Suppressor macrophage (primary cell): ENCODE measurements at regions not wholly inside any gene's neighbourhood (a gene's known extent, or its start where the extent isn't known, plus 50 kb on each side); places are given as distances from the start of the nearest gene placed in this dataset.

Experiments
- DNase-seq, 4 experiments: peaks; one replicate each; pipeline ENCODE4 v3.0.0-alpha.2; 2020 to 2022

DNA sequence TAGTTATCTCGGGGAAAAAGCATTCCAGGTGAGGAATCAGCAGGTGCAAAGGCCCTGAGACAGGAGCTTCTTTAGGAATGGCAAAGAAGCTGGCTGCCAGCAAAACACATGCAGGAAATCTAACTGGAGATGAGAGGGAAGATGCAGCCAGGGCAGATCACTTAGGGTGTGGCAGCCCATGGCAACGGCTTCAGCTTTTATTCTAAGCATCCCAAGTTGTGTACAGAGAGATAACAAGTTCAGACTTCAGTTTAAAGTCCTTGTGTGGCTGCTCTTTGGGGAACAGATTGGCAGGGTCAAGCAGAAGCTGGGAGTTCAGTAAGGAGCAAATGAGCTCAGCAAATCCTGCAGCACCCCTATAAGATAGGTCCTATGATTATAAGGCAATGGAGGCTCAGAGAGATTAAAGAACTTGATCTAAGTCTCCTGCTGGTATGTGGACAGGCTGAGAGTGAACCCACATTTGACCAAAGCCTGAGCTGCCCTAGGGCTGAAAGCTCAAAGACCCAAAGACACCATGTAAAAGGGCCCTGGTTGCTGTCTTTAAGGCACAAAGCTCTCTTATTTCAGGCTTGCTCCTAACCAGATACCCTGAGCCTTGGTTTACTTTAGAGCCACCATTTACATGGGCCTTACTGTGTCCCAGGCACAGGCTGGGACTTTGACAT, 466.8 kb downstream of the SOX6 start:
- no peak for DNase-seq

DNA sequence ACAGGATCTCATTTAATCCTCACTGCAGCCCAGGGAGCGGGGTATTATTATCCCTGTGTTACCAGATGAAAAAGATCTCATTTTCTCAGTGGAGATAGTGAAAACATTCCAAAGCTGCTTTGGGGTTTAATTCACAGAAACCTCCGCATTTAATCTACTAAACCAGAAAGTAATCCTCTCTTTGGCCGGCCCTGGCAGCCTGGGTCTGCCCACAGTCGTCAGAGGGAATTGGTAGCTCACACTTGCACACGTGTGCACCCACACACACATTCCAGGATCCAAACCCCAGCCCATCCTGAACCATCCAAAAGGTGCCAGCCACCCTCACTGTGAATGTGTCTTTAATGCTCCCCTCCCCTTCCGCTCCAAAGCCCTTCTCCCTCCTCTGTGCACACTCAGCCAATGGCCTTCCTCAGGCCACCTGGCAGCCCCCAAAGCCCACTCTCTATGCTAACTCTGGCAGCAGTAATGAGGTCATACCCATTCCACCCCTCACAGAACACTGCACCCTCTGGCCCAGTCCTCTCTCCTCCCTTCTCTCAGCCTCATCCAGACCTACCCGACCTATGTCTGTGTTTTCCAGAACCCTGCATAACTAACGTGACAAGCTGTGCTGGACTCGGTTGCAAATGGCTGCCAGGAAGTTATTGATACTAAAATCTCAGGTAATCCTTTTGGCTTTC, 466.2 kb downstream of the SOX6 start:
- no peak for DNase-seq

DNA sequence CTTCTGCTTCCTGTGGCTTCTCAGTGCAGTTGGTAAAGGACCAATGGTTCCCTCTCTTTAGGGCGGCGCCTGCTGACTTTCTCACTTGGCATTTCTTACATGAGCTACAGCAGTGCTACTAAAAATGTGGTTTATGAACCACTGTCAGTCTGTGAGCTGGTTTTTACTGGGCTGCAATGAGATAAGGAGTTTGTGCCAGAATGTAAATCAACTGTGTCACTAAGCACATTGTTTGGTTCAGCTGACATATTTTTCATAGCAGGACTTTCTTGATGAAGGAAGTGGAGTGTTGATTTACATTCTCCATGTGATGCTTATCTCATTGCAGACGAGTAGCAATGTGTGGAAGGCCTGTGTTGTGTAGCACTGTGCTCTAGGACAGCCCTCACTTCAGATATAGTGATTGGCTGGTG, 463.3 kb downstream of the SOX6 start:
- DNase-seq: peak in 3 of 4 experiments; percentile 16 to 24 (median 21)

DNA sequence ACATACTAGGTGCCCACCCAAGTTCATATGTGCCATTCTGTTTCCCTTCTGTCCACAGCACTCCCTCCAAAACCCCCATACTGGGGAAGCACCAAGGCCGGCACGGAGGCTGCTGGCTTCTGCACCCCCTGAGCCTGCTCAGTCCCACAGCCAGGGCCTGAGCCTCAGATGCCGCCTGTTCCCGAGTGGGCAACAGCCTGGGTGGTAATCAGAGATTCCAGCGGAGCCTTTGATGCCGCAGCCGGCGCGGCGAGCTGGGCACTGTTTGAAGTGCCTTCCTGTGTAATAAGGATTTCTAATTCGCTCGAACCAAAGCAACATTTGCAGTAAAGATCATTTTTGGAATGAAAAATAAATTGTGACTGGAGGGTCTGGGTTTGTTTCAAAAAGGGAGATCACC, 460.3 kb downstream of the SOX6 start:
- no peak for DNase-seq

DNA sequence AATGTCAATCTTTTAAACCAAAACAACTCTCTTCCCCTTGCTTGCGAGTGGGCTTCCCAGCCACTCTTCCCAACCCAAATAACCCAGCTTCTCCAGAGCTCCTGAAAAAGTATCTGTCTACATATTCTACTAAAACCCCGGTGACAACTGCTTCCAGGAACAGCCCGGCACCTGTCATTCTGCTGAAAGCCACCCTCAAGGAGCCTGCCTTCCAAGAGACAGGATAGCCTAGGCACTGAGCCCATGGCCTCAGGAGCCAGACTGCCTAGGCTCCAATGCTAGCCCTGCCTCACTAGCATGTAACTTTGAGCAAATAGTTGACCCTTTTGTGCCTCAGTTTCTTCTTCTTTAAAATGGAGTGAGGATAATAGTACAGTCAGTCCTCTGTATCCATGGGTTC, 459.8 kb downstream of the SOX6 start:
- no peak for DNase-seq

DNA sequence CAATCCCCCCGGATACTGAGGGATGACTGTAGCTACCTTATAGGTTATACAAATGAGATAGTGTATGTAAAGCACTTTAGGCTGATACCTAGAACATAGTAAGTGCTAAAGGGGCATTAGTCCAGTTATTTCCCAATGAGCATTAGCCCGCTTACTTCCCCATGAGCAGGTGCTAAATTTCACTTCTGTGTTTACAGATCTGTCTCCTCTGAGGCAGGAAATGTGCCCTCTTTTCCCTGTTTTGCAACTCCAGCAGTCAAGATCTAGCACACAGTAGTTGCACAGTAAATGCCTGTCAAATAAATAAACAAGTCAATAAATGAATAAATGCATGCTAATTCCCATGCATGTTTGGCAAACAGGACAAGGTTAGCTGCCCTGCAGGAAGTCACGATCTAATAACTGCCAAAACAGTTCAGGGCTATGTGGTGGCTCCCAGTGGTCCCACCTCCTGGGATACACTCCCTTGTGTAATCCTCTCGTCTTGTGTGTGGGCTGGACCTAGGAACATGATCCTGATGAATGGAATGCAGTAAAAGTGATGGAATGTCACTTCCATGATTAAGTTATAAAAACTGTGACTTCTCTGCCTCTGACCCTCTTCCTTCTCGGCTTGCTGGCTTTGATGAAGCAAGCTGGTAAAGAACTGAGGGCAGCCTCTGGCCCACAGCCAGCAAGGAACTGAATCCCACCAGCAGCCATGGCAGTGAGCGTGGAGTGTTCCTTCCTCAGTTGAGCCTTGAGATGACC, 459.0 kb downstream of the SOX6 start:
- DNase-seq: peak; percentile 16 to 44 (median 24)

DNA sequence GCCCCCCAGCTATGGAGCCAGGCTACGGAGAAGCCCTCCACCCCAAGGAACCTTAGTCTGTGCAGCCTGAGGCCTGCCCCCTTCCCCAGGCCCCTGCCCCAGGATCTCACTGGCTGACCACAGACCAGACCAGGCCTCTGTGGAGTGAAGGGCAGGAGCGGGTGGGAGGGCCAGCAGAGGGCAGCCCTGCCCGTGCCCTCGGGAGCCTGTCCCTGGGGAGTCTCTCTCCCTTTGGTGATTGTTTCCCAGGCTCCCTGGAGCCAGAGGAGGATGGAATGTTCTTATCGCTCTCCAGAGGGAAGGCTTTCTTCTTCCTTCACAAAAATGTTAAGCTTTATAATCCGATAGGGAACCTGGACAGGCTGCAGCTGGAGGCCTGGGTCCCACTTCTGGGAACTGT, 455.3 kb downstream of the SOX6 start:
- DNase-seq: no peak

DNA sequence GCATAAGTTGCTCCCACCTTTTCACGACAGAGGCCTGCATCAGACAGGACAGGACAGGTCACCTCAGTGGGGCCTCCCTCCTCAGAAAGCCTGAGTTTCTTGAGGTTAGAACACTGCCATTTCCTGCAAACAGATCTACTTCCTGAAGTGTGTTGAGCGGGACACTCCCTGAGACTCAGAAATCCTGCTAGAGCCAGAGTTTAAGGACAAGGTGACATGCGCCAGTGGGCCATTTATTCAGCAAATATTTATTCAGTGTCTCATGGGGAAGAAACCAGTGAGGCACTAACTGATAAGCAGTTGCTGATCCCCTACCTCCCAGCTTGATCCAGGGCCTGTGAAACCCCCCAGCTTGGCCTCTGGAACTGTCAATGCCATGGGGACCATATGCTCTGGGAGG, 454.6 kb downstream of the SOX6 start:
- no peak for DNase-seq

DNA sequence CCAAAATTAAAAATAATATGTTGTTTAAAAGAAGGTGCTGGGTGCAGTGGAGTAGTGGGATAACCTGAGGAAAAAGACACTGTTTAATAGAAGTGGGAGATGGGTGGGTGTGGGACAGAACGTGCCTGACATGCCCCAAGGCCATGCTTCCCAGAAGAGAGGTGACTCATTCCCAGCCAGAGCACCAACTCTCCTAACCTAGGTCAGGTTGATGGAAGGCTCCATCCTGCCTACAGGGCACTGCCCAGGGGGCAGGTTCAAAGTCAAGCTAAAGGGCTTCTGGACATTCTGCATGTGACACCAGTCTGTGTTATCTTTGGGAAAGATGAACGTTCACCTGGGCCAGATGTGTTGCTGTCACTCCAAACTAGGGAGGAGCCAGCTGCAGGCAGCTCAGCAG, 453.1 kb downstream of the SOX6 start:
- no peak for DNase-seq

DNA sequence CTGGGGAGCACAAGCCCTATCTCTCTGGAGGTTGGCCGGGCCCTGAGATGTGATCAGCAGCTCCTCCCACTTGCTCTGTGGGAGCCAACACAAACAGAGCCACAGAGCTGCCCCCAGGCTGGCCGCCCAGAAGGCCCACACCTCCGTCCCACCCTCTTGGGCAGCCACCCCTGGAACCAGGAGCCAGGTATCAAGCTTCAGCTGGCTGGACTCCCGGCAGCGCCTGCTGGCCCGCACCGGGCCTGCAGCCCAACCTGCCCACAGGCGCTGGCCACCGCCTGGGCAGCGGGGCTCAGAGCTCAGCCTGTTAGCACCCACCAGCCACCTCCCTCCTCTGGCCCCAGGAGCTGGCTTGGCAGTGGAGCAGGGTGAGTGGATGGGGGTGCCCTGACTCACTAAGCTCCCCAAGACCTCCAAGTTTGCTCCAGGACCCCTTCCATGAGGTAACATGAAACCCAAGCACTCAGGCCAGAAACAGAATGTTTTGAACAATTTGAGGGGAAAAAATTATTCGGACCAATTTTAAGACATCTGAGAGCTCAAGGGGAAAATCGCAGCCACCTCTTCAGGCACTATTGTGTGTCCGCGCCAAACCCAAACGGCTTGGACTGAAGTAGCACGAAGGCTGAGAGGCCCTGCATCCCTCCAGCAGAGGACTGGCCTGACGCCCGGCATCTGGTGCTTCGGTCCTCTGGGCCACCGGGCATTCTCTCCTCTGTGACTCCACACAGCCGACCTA, 450.8 kb downstream of the SOX6 start:
- no peak for DNase-seq

DNA sequence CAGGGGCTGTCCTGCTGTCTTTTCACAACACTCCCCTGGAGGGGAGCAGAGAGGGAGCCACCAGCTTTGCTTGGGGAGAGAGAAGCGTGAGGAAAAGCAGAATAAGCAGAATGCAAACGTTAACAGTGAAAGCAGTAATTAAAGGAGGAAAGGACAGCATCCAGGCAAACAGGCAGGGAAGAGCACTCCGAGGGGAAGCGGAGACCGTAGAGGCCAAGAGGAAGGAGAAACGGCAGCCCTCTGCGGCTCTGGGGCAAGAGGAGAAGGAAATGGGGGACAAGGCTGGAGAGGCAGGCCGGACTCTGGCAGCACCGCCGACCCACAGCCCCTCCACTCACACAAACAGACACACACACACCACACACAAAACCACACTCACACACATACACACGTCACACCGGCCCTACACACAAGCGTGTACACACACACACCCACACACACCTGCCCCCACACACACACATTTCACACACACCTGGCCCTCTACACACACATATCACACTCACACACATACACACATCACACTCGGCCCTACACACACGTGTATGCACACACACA, 449.8 kb downstream of the SOX6 start:
- peak in 1 of 4 experiments; percentile 20 for DNase-seq

DNA sequence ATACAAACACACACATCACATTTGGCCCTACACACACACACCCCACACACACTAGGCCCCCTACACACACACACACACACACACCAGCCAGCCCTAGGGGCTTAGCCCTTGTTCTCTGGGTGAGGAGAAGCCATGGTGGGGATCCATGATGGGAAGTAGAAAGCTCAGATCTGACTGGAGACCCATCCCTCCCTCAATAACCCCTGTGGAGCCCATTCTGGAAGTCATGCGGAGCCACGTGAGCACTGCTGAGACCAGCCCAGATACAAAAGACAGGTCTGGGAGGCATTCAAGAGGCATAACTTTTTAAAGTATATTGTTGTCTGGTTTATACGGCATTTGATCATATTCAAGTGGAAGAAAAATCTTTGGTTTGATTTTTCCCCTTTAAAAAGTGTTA, 448.5 kb downstream of the SOX6 start:
- DNase-seq: no peak

DNA sequence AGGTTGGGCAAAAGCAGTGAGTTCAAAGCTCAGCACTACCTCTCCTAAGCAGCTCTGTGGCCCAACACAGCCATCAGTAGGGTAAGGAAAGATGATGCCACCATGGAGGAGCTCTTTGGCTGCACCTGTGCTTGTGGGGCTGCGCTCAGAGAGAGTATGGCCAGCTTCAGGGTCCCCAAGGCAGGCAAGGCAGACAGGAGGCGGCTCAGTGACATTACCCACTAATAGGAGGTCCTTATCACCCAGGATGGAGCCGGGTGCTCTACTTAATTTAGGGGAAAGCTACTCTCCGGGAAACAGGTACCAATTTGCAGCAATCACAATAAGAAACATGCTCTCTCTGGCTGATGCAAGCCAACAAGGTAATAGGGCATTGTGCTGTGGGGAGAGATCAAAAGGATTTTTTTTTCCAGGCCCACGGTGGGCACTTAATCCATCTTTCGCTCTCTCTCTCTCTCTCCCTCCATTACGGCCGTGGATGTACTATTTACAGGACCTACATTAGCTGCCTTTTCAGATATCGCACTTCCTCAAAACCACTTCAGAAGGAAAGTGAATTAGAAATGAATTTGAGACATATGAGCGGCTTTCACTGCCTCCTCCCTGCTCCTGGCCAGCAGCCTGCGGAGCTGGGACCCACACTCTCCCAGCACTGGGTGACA, 446.3 kb downstream of the SOX6 start:
- peak in 2 of 4 experiments; percentile 7 to 20 for DNase-seq

DNA sequence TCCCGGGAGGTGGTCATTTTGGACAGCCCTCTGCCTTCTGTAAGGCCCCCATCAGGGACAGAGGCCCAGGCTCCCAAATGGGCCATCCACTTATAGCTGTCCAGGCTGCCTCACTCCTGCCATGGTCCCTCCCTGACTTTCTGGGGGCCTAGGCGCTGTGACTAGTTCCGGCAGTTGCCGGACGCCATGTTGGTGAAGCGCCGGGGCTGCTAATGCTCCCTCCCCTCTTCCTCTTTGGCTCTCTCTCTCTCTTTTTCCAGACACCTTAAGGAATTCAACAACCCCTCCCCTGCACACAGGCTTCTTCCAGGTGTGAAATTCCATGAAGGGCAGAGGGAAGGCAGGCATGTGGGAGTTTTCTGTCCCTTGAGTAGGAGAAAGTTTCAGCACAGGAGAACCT, 445.6 kb downstream of the SOX6 start:
- no peak for DNase-seq

DNA sequence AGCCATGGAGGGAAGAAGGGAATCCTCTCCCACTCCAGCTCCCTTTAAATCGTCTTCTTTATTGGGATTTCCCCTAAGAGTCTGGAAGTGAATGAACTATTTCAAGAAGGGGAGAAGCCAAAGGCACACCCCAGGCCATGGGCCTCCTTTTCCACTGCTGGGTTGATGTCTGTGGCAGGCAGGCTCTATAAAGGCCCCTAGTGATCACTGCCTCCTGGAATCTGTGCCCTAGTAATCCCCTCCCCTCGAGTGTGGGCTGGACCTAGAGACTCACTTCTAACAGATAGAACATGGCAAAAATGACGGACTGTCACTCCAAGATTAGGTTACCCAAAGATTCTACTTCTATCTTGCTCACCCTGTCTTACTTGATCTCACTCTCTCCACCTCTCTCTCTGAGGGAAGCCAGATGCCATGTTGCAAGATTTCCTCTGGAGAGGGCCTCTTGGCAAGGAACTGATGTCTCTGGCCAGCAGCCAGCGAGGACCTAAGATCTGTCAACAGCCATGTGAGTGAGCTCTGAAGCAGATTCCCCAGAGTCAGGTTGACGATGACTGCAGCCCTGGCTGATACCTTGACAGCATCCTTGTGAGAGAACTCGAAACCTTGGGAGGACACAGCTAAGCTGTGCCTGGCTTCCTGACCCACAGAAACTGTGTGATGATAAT, 444.8 kb downstream of the SOX6 start:
- DNase-seq: peak; percentile 32 to 59 (median 46)

DNA sequence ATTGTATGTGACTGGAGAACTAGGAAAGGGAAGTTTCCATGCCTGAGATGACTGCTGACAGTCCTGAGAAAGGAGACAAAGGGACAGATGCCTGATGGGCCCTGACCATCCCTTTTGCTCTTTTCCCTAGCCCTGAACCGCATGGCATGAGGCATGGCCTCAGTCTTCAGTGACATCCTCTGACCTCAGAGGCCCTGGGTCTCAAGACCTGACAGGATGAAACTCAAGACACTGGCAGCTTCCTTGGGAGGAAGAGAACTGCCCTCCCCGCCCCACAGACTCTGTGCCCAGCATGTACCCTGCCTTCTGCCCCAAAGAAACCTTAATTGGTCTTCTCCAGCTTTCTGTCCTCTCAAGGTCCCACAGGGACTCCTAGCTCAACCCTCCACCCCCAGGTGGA, 444.1 kb downstream of the SOX6 start:
- no peak for DNase-seq

DNA sequence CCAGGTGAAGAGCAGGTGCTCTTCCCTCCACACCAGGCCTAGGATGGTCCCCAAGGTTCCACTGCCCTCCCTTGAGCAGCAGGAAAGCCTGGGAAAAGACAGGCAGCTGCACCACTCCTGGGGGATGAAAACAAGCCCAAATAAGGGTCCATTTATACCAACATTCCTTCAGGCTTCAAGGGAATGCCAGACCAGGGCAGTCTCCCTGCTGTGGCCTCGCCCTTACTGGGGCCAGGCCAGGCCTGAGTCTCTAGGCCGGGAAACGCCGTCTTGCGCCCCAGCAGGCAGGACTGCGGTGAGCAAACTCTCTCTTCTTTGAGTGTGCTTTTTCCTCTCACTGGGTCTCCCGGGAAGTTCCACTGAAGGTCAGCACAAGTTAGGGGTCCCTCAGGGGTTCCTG, 443.5 kb downstream of the SOX6 start:
- no peak for DNase-seq

DNA sequence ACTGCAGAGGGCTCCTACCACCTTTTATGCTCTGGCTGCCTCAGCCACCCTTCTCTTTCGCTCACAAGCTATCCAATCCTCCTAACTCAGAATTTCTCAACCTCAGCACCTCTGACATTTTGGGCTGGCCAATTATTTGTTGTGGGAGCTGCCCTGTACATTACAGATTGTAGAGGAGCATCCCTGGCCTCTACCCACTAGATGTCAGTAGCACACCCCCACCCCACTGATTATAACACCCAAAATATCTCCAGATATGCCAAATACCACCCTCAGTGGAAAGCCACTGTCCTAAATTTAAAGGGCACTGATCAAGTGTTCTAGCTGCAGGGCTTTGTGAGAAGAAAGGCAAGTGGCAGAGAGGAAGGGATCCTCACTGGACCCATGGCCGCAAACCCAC, 443.1 kb downstream of the SOX6 start:
- no peak for DNase-seq
